HG03066 (cell line): ENCODE measurements at regions not wholly inside any gene's neighbourhood (a gene's known extent, or its start where the extent isn't known, plus 50 kb on each side); places are given as distances from the start of the nearest gene placed in this dataset.
"Not testable (repeated sequence)": the region's sequence is repeated elsewhere in the genome, so short reads cannot be mapped to it uniquely, and the experiment has no call there.

Source experiments
- ATAC-seq: cut with Tn5 transposase; IDR thresholded peaks from one replicate; pipeline ENCODE4 v1.9.1; 2021; ENCODE audit warnings: low read depth; ENCODE audit not compliant: unreplicated experiment

- ATAC-seq = no peak
Observed at GRCh38 chr1:238604357-238604756, 713.6 kb upstream of the ZP4 start.

GRCh38 chr1:238601604-238602003 is 710.9 kb upstream of the ZP4 start:
- ATAC-seq = not testable (repeated sequence)

GRCh38 chr1:238596703-238597102 is 706.0 kb upstream of the ZP4 start:
- no peak for ATAC-seq

- no peak for ATAC-seq
Observed at GRCh38 chr1:238592621-238593020, 701.9 kb upstream of the ZP4 start.

GRCh38 chr1:238589843-238590435 is 699.2 kb upstream of the ZP4 start:
- no peak for ATAC-seq

GRCh38 chr1:238582816-238583215 is 692.1 kb upstream of the ZP4 start:
- no peak for ATAC-seq

GRCh38 chr1:238581332-238581731 is 690.6 kb upstream of the ZP4 start:
- no peak for ATAC-seq

- ATAC-seq = no peak
Observed at GRCh38 chr1:238568735-238569134, 678.0 kb upstream of the ZP4 start.

GRCh38 chr1:238562341-238562740 is 671.6 kb upstream of the ZP4 start:
- ATAC-seq = no peak

GRCh38 chr1:238558746-238559145 is 668.0 kb upstream of the ZP4 start:
- ATAC-seq = no peak

- ATAC-seq = no peak
Observed at GRCh38 chr1:238558156-238558555, 667.4 kb upstream of the ZP4 start.

- ATAC-seq = no peak
Observed at GRCh38 chr1:238552271-238552670, 661.5 kb upstream of the ZP4 start.

GRCh38 chr1:238549137-238549536 is 658.4 kb upstream of the ZP4 start:
- ATAC-seq = no peak

GRCh38 chr1:238546118-238546517 is 655.4 kb upstream of the ZP4 start:
- ATAC-seq = no peak

GRCh38 chr1:238537641-238538040 is 646.9 kb upstream of the ZP4 start:
- ATAC-seq = no peak

- no peak for ATAC-seq
Observed at GRCh38 chr1:238530209-238530851, 639.6 kb upstream of the ZP4 start.

- no peak for ATAC-seq
Observed at GRCh38 chr1:238517711-238518110, 627.0 kb upstream of the ZP4 start.

GRCh38 chr1:238501290-238501689 is 610.6 kb upstream of the ZP4 start:
- ATAC-seq = no peak

GRCh38 chr1:238499021-238499420 is 608.3 kb upstream of the ZP4 start:
- no peak for ATAC-seq

- no peak for ATAC-seq
Observed at GRCh38 chr1:238492271-238492670, 601.5 kb upstream of the ZP4 start.

- ATAC-seq = no peak
Observed at GRCh38 chr1:238491265-238491664, 600.5 kb upstream of the ZP4 start.

- no peak for ATAC-seq
Observed at GRCh38 chr1:238489006-238489405, 598.3 kb upstream of the ZP4 start.

GRCh38 chr1:238488401-238488800 is 597.7 kb upstream of the ZP4 start:
- no peak for ATAC-seq
